B cell (primary cell): ENCODE measurements at regions not wholly inside any gene's neighbourhood (a gene's known extent, or its start where the extent isn't known, plus 50 kb on each side); places are given as distances from the start of the nearest gene placed in this dataset.

Experiments
- ATAC-seq: fragments of 200-7000 bp; cut with Tn5 transposase; one replicate; pipeline ENCODE4 v1.10.0; 2021; ENCODE audit warnings: low read depth, mild to moderate bottlenecking, moderate number of reproducible peaks, moderate library complexity
- CTCF ChIA-PET: fragments of 350-600 bp; sonication (Branson Sonifier 250); formaldehyde crosslinking; loops from one replicate; lab custom pipeline; 2021; ENCODE audit warnings: antibody characterized with exemption, inconsistent platforms; lab: Charles Lee
- POLR2A ChIA-PET: fragments of 350-600 bp; sonication (Branson Sonifier 250); formaldehyde crosslinking; loops from one replicate; lab custom pipeline; 2021; ENCODE audit warnings: antibody characterized with exemption; lab: Charles Lee
- DNase-seq: peaks from one replicate; pipeline ENCODE4 v3.0.0; 2013
- H2AFZ ChIP-seq: 2 replicates; pipeline ENCODE4 v1.6.1; 2012; ENCODE audit warnings: mild to moderate bottlenecking, low read depth, low read length; ENCODE audit not compliant: insufficient read depth, poor library complexity, severe bottlenecking
- H3K27ac ChIP-seq, 2 donors: 1 replicate in 1 of 2; 2 replicates in 1 of 2; pipeline ENCODE4 v1.5.1; 2012 to 2013; ENCODE audit warnings: low read length in 2 of 2, mild to moderate bottlenecking in 2 of 2, moderate library complexity in 1 of 2
- H3K27me3 ChIP-seq, 4 experiments: fragments of 200-600 bp in 1 of 4; sonication (generic) in 1 of 4; replicated peaks in 1 of 4; 1 replicate in 2 of 4; 2 replicates in 2 of 4; pipeline versions ENCODE4 v1.6.1 to v1.7.0; 2013 to 2016; ENCODE audit warnings: low read length in 3 of 4, mild to moderate bottlenecking in 2 of 4, mixed read lengths in 1 of 4, moderate library complexity in 1 of 4; ENCODE audit not compliant: insufficient read depth in 4 of 4, control insufficient read depth in 3 of 4; ENCODE audit errors: control extremely low read depth in 1 of 4
- H3K36me3 ChIP-seq, 2 experiments: replicated peaks in 1 of 2; 1 replicate in 1 of 2; 2 replicates in 1 of 2; pipeline versions ENCODE4 v1.6.1 to v1.7.1; 2013; ENCODE audit warnings: low read length in 1 of 2; ENCODE audit not compliant: insufficient read depth in 2 of 2, control insufficient read depth in 1 of 2; ENCODE audit errors: control extremely low read depth in 1 of 2, extremely low read depth in 1 of 2
- H3K4me1 ChIP-seq, 2 donors: fragments of 200-600 bp in 1 of 2; sonication (generic) in 1 of 2; 1 replicate in 1 of 2; 2 replicates in 1 of 2; pipeline versions ENCODE4 v1.5.1 to v1.6.1; 2013 to 2017; ENCODE audit warnings: low read length in 2 of 2; ENCODE audit not compliant: control insufficient read depth in 2 of 2, insufficient read depth in 2 of 2
- H3K4me2 ChIP-seq: replicated peaks from 2 replicates; pipeline ENCODE3; 2012; ENCODE audit warnings: mild to moderate bottlenecking, low read depth, low read length; ENCODE audit not compliant: poor library complexity, severe bottlenecking
- H3K4me3 ChIP-seq, 5 experiments: fragments of 200-600 bp in 1 of 5; sonication (generic) in 1 of 5; 1 replicate in 3 of 5; 2 replicates in 2 of 5; pipeline versions ENCODE4 v1.5.1 to v1.7.0; 2011 to 2016; ENCODE audit warnings: low read length in 4 of 5, mild to moderate bottlenecking in 4 of 5, low read depth in 2 of 5, control low read depth in 1 of 5, moderate library complexity in 1 of 5; ENCODE audit not compliant: insufficient read depth in 1 of 5; ENCODE audit errors: control extremely low read depth in 1 of 5, extremely low read depth in 1 of 5
- H3K79me2 ChIP-seq: fragments of 200-600 bp; sonication (generic); one replicate; pipeline ENCODE4 v1.6.0; 2016; ENCODE audit warnings: low read length; ENCODE audit not compliant: control insufficient read depth, insufficient read depth
- H3K9ac ChIP-seq: fragments of 200-600 bp; sonication (generic); 2 replicates; pipeline ENCODE4 v1.6.1; 2017; ENCODE audit warnings: mild to moderate bottlenecking, low read length, moderate library complexity
- H3K9me3 ChIP-seq, 3 donors: one replicate each; pipeline versions ENCODE4 v1.6.1 to v1.7.1; 2013; ENCODE audit warnings: low read length in 2 of 3; ENCODE audit not compliant: control insufficient read depth in 2 of 3, insufficient read depth in 1 of 3; ENCODE audit errors: control extremely low read depth in 1 of 3
- H4K20me1 ChIP-seq: 2 replicates; pipeline ENCODE4 v1.6.0; 2012; ENCODE audit warnings: mild to moderate bottlenecking, low read length; ENCODE audit not compliant: insufficient read depth, control insufficient read depth, poor library complexity, severe bottlenecking
- H3K27ac Mint-ChIP-seq: one replicate; pipeline ENCODE4 v1.8.0; 2021; ENCODE audit warnings: mixed read lengths
- H3K27me3 Mint-ChIP-seq: one replicate; pipeline ENCODE4 v1.8.0; 2021; ENCODE audit warnings: mixed read lengths
- H3K4me1 Mint-ChIP-seq: one replicate; pipeline ENCODE4 v1.8.0; 2021; ENCODE audit warnings: mixed read lengths
- H3K4me3 Mint-ChIP-seq: one replicate; pipeline ENCODE4 v1.8.0; 2021; ENCODE audit warnings: mixed read lengths
- H3K9me3 Mint-ChIP-seq: one replicate; pipeline ENCODE4 v1.8.0; 2022; ENCODE audit warnings: mixed read lengths; ENCODE audit not compliant: insufficient read depth
- CTCF ChIP-seq: fragments of 200-600 bp; IDR thresholded peaks from one replicate; pipeline ENCODE4 v1.8.0; 2022; ENCODE audit warnings: antibody characterized with exemption, mild to moderate bottlenecking
- EZH2 ChIP-seq: IDR thresholded peaks from 2 replicates; pipeline ENCODE4 v1.6.1; 2012; ENCODE audit warnings: borderline replicate concordance, low read depth, mild to moderate bottlenecking, moderate library complexity, low read length; ENCODE audit not compliant: insufficient read depth, poor library complexity, severe bottlenecking
- WGBS: methylation state at CpG from one replicate; pipeline ENCODE4 v1.1.5; 2013; ENCODE audit warnings: missing lambda C conversion rate; ENCODE audit not compliant: insufficient coverage; 5-methylcytosine and 5-hydroxymethylcytosine counted together
- intact Hi-C: fragments of 100-400 bp; cut with micrococcal nuclease; formaldehyde crosslinking; loops from one replicate; pipeline ENCODE4 v1.10.0; 2022

- intact Hi-C loops, result loop anchor here (10.0 kb wide), 1 partner anchor 730 kb away; no protein-coding TSS in a partner anchor
- Histone ChIP-seq H3K4me2 (no peak overlapping the region), H3K9ac (no peak overlapping the region), H3K79me2 (no peaks in the 10 kb centered on the region), H2AFZ (no peak overlapping the region), H4K20me1 (no peaks in the 10 kb centered on the region), H3K27me3 (peaks cover 0 to 2% (median 0%) of the 10 kb centered on the region in 4 experiments), H3K4me1 (peaks cover 15 to 16% of the 10 kb centered on the region in 2 donors), H3K4me3 (no peak overlapping the region), H3K36me3 (no peaks in the 10 kb centered on the region), H3K9me3 (no peaks in the 10 kb centered on the region), H3K27ac (no peak overlapping the region)
- DNase-seq (no peak), ATAC-seq (no peak)
- Mint-ChIP-seq H3K9me3 (no peaks in the 10 kb centered on the region), H3K4me3 (no peak overlapping the region), H3K27me3 (no peaks in the 10 kb centered on the region), H3K27ac (no peak overlapping the region), H3K4me1 (peaks cover 31% of the 10 kb centered on the region)
- POLR2A ChIA-PET, result no interaction called here
- TF ChIP-seq EZH2, result no peak
- no peak for TF ChIP-seq CTCF
- CTCF ChIA-PET, result interaction anchor here (0.6 to 17.0 kb wide), 18 partner anchors 9 to 896 kb away, joined by 3 to 1178 read pairs (median 7); partner anchors contain the start of genes C1orf50, P3H1 and SLC2A1
- WGBS, result no CpG with 5 or more reads among the region's 2 CpGs
Observed at GRCh38 chr1:43074709-43075108, 97.4 kb downstream of the EBNA1BP2 start.

- H2AFZ ChIP-seq, result no peak overlapping the region
Observed at GRCh38 chr1:43074244-43074643, 97.8 kb downstream of the EBNA1BP2 start.

More at GRCh38 chr1:43074244-43074643, 97.8 kb downstream of the EBNA1BP2 start:
- Mint-ChIP-seq H3K27me3 (no peaks in the 10 kb centered on the region), H3K4me3 (no peak overlapping the region), H3K4me1 (peaks cover 33% of the 10 kb centered on the region), H3K27ac (no peak overlapping the region), H3K9me3 (no peaks in the 10 kb centered on the region)
- WGBS, result 94% methylated on average over 2 of the region's 3 CpGs
- Histone ChIP-seq H3K79me2 (no peaks in the 10 kb centered on the region), H3K27me3 (peaks cover 0 to 2% (median 0%) of the 10 kb centered on the region in 4 experiments), H4K20me1 (no peaks in the 10 kb centered on the region), H3K9me3 (no peaks in the 10 kb centered on the region), H3K9ac (no peak overlapping the region), H3K4me2 (no peak overlapping the region), H3K4me1 (peaks cover 15 to 16% of the 10 kb centered on the region in 2 donors), H3K4me3 (no peak overlapping the region), H3K36me3 (no peaks in the 10 kb centered on the region), H3K27ac (no peak overlapping the region)
- DNase-seq, result no peak
- ATAC-seq, result no peak
- intact Hi-C loops, result loop anchor here (10.0 kb wide), 1 partner anchor 729 kb away; no protein-coding TSS in a partner anchor
- ChIA-PET POLR2A (interaction anchor here (0.5 to 2.6 kb wide), 7 partner anchors 112 to 291 kb away, joined by 3 to 44 read pairs (median 7); no protein-coding TSS in a partner anchor), CTCF (interaction anchor here (0.6 to 17.0 kb wide), 78 partner anchors 10 to 895 kb away, joined by 3 to 1178 read pairs (median 5); partner anchors contain the start of genes C1orf50, CCDC30, ERMAP and P3H1)
- TF ChIP-seq CTCF (no peak), EZH2 (no peak)
